Nephron (organoid): ENCODE measurements at regions not wholly inside any gene's neighbourhood (a gene's known extent, or its start where the extent isn't known, plus 50 kb on each side); places are given as distances from the start of the nearest gene placed in this dataset.
"Not testable (repeated sequence)": the region's sequence is repeated elsewhere in the genome, so short reads cannot be mapped to it uniquely, and the experiment has no call there.

Experiments used
- H3K27ac Mint-ChIP-seq, 3 experiments: 2 replicates each; pipeline ENCODE4 v1.8.0; 2020; ENCODE audit warnings: mixed read lengths in 3 of 3, mild to moderate bottlenecking in 2 of 3, moderate library complexity in 1 of 3
- H3K27me3 Mint-ChIP-seq: 2 replicates; pipeline ENCODE4 v1.8.0; 2021; ENCODE audit warnings: low read depth, mild to moderate bottlenecking, moderate library complexity, mixed read lengths
- H3K36me3 Mint-ChIP-seq: 2 replicates; pipeline ENCODE4 v1.8.0; 2020; ENCODE audit warnings: low read depth, mixed read lengths
- H3K4me1 Mint-ChIP-seq: 2 replicates; pipeline ENCODE4 v1.8.0; 2020; ENCODE audit warnings: mixed read lengths
- H3K4me3 Mint-ChIP-seq, 3 experiments: 2 replicates each; pipeline ENCODE4 v1.8.0; 2020; ENCODE audit warnings: mild to moderate bottlenecking in 3 of 3, mixed read lengths in 3 of 3, moderate library complexity in 2 of 3
- H3K9me3 Mint-ChIP-seq: 2 replicates; pipeline ENCODE4 v1.8.0; 2020; ENCODE audit warnings: mixed read lengths
- CTCF ChIP-seq, 3 experiments: fragments of 200-600 bp; sonication (generic); IDR thresholded peaks; one replicate each; pipeline ENCODE4 v1.5.0; 2021; ENCODE audit warnings: antibody characterized with exemption in 3 of 3; ENCODE audit not compliant: unreplicated experiment in 3 of 3

GRCh38 chr11:128039140-128040021 is 548.0 kb downstream of the ETS1 start:
- H3K4me1 Mint-ChIP-seq = peaks cover 8% of the 10 kb centered on the region
- H3K36me3 Mint-ChIP-seq = no peaks in the 10 kb centered on the region
- no peak for TF ChIP-seq CTCF (IDR thresholded peaks at IDR 0.05; ENCODE audit: unreplicated experiment in 3 of 3)
- H3K4me3 Mint-ChIP-seq = no peak overlapping the region
- peaks cover 3% of the 10 kb centered on the region for H3K9me3 Mint-ChIP-seq
- no peak overlapping the region for H3K27ac Mint-ChIP-seq
- H3K27me3 Mint-ChIP-seq = peaks cover 8% of the 10 kb centered on the region

- H3K4me3 Mint-ChIP-seq = no peak overlapping the region
- no peak overlapping the region for H3K27ac Mint-ChIP-seq
- H3K36me3 Mint-ChIP-seq = no peaks in the 10 kb centered on the region
- no peak for TF ChIP-seq CTCF (IDR thresholded peaks at IDR 0.05; ENCODE audit: unreplicated experiment in 3 of 3)
- H3K9me3 Mint-ChIP-seq = no peaks in the 10 kb centered on the region
- H3K4me1 Mint-ChIP-seq = peaks cover 8% of the 10 kb centered on the region
- peaks cover 8% of the 10 kb centered on the region for H3K27me3 Mint-ChIP-seq
Measured at GRCh38 chr11:128036556-128037093, 550.7 kb downstream of the ETS1 start.

GRCh38 chr11:128036006-128036405 is 551.4 kb downstream of the ETS1 start:
- Mint-ChIP-seq H3K4me3 (no peak overlapping the region), H3K27me3 (peaks cover 8% of the 10 kb centered on the region), H3K27ac (no peak overlapping the region), H3K4me1 (peaks cover 8% of the 10 kb centered on the region), H3K9me3 (no peaks in the 10 kb centered on the region), H3K36me3 (no peaks in the 10 kb centered on the region)
- no peak for TF ChIP-seq CTCF (IDR thresholded peaks at IDR 0.05; ENCODE audit: unreplicated experiment in 3 of 3)

GRCh38 chr11:128031538-128032134 is 555.7 kb downstream of the ETS1 start:
- not testable (repeated sequence) for H3K36me3 Mint-ChIP-seq, H3K9me3 Mint-ChIP-seq, H3K4me3 Mint-ChIP-seq, H3K27me3 Mint-ChIP-seq, H3K27ac Mint-ChIP-seq, H3K4me1 Mint-ChIP-seq
- peak; percentile 80 to 86 (median 82) for TF ChIP-seq CTCF (IDR thresholded peaks at IDR 0.05; ENCODE audit: unreplicated experiment in 3 of 3)

- Mint-ChIP-seq H3K27ac (peak overlapping the region in 1 of 3 experiments; percentile 2), H3K27me3 (peaks cover 3% of the 10 kb centered on the region), H3K9me3 (no peaks in the 10 kb centered on the region), H3K4me1 (no peaks in the 10 kb centered on the region), H3K36me3 (no peaks in the 10 kb centered on the region), H3K4me3 (no peak overlapping the region)
- TF ChIP-seq CTCF (IDR thresholded peaks at IDR 0.05; ENCODE audit: unreplicated experiment in 3 of 3) = no peak
Measured at GRCh38 chr11:128029219-128029722, 558.1 kb downstream of the ETS1 start.
